ENCODE measurements at regions not wholly inside any gene's neighbourhood (a gene's known extent, or its start where the extent isn't known, plus 50 kb on each side); places are given as distances from the start of the nearest gene placed in this dataset.

DNA sequence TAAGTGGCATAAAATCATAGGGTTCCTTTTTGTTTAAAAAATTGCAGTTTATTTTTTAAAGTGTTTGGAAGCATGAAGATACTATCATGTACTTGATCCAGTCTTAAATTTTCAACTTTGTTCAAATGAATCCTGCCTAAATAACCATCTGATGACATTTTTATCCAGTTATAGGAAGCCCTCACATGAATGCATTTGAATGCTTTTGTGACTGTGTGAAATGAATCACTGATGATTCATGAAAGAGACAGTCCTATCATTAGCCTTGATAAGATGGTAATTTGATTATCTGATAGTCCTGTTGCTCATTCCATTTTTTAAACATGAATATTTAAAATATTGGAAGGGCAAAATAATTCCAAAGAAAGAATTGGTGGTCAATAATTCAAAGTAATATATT lies 401.9 kb upstream of the ROBO2 start (continued):
- no peak for TF ChIP-seq BCL11A (IDR thresholded peaks at IDR 0.05; ENCODE audit: low read depth in 2 of 2, low read length in 2 of 2)
- TF ChIP-seq EP300 (IDR thresholded peaks at IDR 0.05; ENCODE audit: borderline replicate concordance in 1 of 2, low read depth in 2 of 2, low read length in 2 of 2) = no peak
- no peak for TF ChIP-seq KDM4A (IDR thresholded peaks at IDR 0.05; ENCODE audit: low read depth, low read length, severe bottlenecking)
- TF ChIP-seq USF2 (IDR thresholded peaks at IDR 0.05; ENCODE audit: low read length) = no peak
- no peak for TF ChIP-seq EZH2 (IDR thresholded peaks at IDR 0.05; ENCODE audit: low read depth, low read length, severe bottlenecking)
- TF ChIP-seq MAFK (IDR thresholded peaks at IDR 0.05; ENCODE audit: low read depth, low read length) = no peak
- TF ChIP-seq GTF2F1 (IDR thresholded peaks at IDR 0.05; ENCODE audit: borderline replicate concordance, low read depth, low read length) = no peak

Data from H1 (cell line).